GM12878 (cell line): ENCODE measurements at regions not wholly inside any gene's neighbourhood (a gene's known extent, or its start where the extent isn't known, plus 50 kb on each side); places are given as distances from the start of the nearest gene placed in this dataset.

Experiments
- ATAC-seq: fragments of 200-7000 bp; cut with Tn5 transposase; 3 replicates; pipeline ENCODE4 v1.9.1; 2020; ENCODE audit warnings: mild to moderate bottlenecking, moderate library complexity
- BruUV-seq: library from RNA; stranded (reverse); fragments of 400-500 nt; replicated peaks from 2 replicates; lab custom pipeline; 2021; lab: Mats Ljungman, UMichigan
- CTCF ChIA-PET: fragments of 300-600 bp; sonication (Branson Sonifier 250); formaldehyde crosslinking; extraction: SDS; loops from one replicate; lab custom pipeline; 2021; ENCODE audit warnings: inconsistent platforms; lab: Yijun Ruan, JAX
- POLR2A ChIA-PET: fragments of 350-600 bp; formaldehyde crosslinking; extraction: SDS; loops from one replicate; lab custom pipeline; 2021; ENCODE audit warnings: inconsistent platforms; lab: Charles Lee
- RAD21 ChIA-PET: fragments of 300-600 bp; sonication (Branson Sonifier 250); formaldehyde crosslinking; loops from one replicate; lab custom pipeline; 2023; ENCODE audit warnings: antibody characterized with exemption; ENCODE audit not compliant: unreplicated experiment; lab: Charles Lee
- SMC1A ChIA-PET: fragments of 300-600 bp; sonication (Branson Sonifier 250); formaldehyde crosslinking; loops from one replicate; lab custom pipeline; 2023; ENCODE audit not compliant: unreplicated experiment, uncharacterized antibody; lab: Charles Lee
- DNase-seq: peaks from one replicate; pipeline ENCODE4 v3.0.0-alpha.2; 2011; ENCODE audit warnings: low read depth, low spot score
- FAIRE-seq: peaks from 3 replicates; lab custom pipeline; 2011; peaks lifted over from hg19 to GRCh38; lab: Jason Lieb, UNC
- H2AFZ ChIP-seq: 2 replicates; pipeline ENCODE4 v1.6.0; 2011; ENCODE audit warnings: low read depth, low read length, control low read depth; ENCODE audit not compliant: control insufficient read depth
- H3K27ac ChIP-seq: 2 replicates; pipeline ENCODE4 v1.5.1; 2011; ENCODE audit warnings: control low read depth; ENCODE audit not compliant: control insufficient read depth, insufficient read depth
- H3K27me3 ChIP-seq, 2 experiments: replicated peaks in 1 of 2; 2 replicates each; pipeline versions ENCODE4 v1.6.0 to v1.6.1; 2011; ENCODE audit warnings: low read length in 1 of 2; ENCODE audit not compliant: control insufficient read depth in 2 of 2, insufficient read depth in 2 of 2
- H3K36me3 ChIP-seq, 2 experiments: 2 replicates each; pipeline ENCODE4 v1.5.1; 2011; ENCODE audit warnings: low read length in 1 of 2; ENCODE audit not compliant: control insufficient read depth in 2 of 2, insufficient read depth in 2 of 2
- H3K4me1 ChIP-seq: 2 replicates; pipeline ENCODE4 v1.6.1; 2011; ENCODE audit warnings: mild to moderate bottlenecking, low read length, moderate library complexity, mixed read lengths; ENCODE audit not compliant: control insufficient read depth, insufficient read depth
- H3K4me2 ChIP-seq: 2 replicates; pipeline ENCODE4 v1.6.0; 2011; ENCODE audit warnings: control low read depth; ENCODE audit not compliant: control insufficient read depth, insufficient read depth
- H3K4me3 ChIP-seq: fragments of 200-600 bp; sonication (generic); 2 replicates; pipeline ENCODE4 v1.5.1; 2016
- H3K79me2 ChIP-seq: 2 replicates; pipeline ENCODE4 v1.6.0; 2011; ENCODE audit warnings: low read length; ENCODE audit not compliant: control insufficient read depth, insufficient read depth
- H3K9ac ChIP-seq: 2 replicates; pipeline ENCODE4 v1.8.0; 2011; ENCODE audit warnings: low read length, control low read depth, mixed read lengths; ENCODE audit not compliant: control insufficient read depth, insufficient read depth
- H3K9me3 ChIP-seq: replicated peaks from 3 replicates; pipeline ENCODE4 v1.5.1; 2011; ENCODE audit warnings: mild to moderate bottlenecking, low read length; ENCODE audit not compliant: control insufficient read depth, insufficient read depth
- H4K20me1 ChIP-seq: 2 replicates; pipeline ENCODE4 v1.6.0; 2011; ENCODE audit not compliant: control insufficient read depth, insufficient read depth
- ATF7 ChIP-seq: fragments of 450-650 bp; IDR thresholded peaks from 2 replicates; pipeline ENCODE4 v1.6.1; 2016; ENCODE audit warnings: low read depth, mild to moderate bottlenecking
- CHD2 ChIP-seq: IDR thresholded peaks from 2 replicates; pipeline ENCODE4 v1.6.1; 2011; ENCODE audit warnings: low read depth, low read length, improper control_type of control experiment, borderline replicate concordance
- CREB1 ChIP-seq: IDR thresholded peaks from 2 replicates; pipeline ENCODE4 v1.6.1; 2012; ENCODE audit warnings: low read depth, mild to moderate bottlenecking, inconsistent platforms
- E4F1 ChIP-seq: fragments of 450-650 bp; IDR thresholded peaks from 2 replicates; pipeline ENCODE4 v1.6.1; 2018; ENCODE audit warnings: borderline replicate concordance, mild to moderate bottlenecking; ENCODE audit not compliant: partially characterized antibody
- ELK1 ChIP-seq: IDR thresholded peaks from 2 replicates; pipeline ENCODE4 v1.6.1; 2012; ENCODE audit warnings: low read depth, low read length, improper control_type of control experiment
- EP300 ChIP-seq, 2 experiments: fragments of 150-350 bp in 1 of 2; IDR thresholded peaks; 2 replicates each; pipeline ENCODE4 v1.6.1; 2011 to 2012; ENCODE audit warnings: low read depth in 2 of 2, low read length in 2 of 2, borderline replicate concordance in 1 of 2, improper control_type of control experiment in 1 of 2, inconsistent platforms in 1 of 2; ENCODE audit not compliant: control insufficient read depth in 1 of 2
- IKZF1 ChIP-seq: fragments of 450-650 bp; conservative IDR thresholded peaks from 2 replicates; pipeline ENCODE4 v1.6.1; 2017; ENCODE audit warnings: antibody characterized with exemption, mild to moderate bottlenecking
- MAX ChIP-seq: IDR thresholded peaks from 2 replicates; pipeline ENCODE4 v1.6.1; 2012; ENCODE audit warnings: low read depth, low read length, improper control_type of control experiment
- POLR2AphosphoS2 ChIP-seq: IDR thresholded peaks from 2 replicates; pipeline ENCODE4 v1.6.1; 2011; ENCODE audit warnings: low read depth, mild to moderate bottlenecking, low read length, improper control_type of control experiment, moderate library complexity
- SPI1 ChIP-seq: IDR thresholded peaks from 2 replicates; pipeline ENCODE4 v1.6.1; 2011; ENCODE audit warnings: low read depth, mild to moderate bottlenecking, low read length, moderate library complexity, borderline replicate concordance; ENCODE audit not compliant: insufficient read depth
- SREBF1 ChIP-seq: IDR thresholded peaks from 2 replicates; pipeline ENCODE4 v1.6.1; 2012; ENCODE audit warnings: mild to moderate bottlenecking, low read length
- ZBTB40 ChIP-seq: fragments of 450-650 bp; IDR thresholded peaks from 2 replicates; pipeline ENCODE4 v1.6.1; 2016; ENCODE audit warnings: mild to moderate bottlenecking, moderate library complexity, borderline replicate concordance
- ZNF207 ChIP-seq: fragments of 450-650 bp; IDR thresholded peaks from 2 replicates; pipeline ENCODE4 v1.6.1; 2014; ENCODE audit warnings: antibody characterized with exemption, mild to moderate bottlenecking, borderline replicate concordance
- WGBS: methylation state at CpG from one replicate; pipeline ENCODE4 v1.1.6; 2016; ENCODE audit warnings: low lambda C conversion rate; ENCODE audit not compliant: insufficient replicate concordance, insufficient coverage; ENCODE audit errors: missing lambda C conversion rate; 5-methylcytosine and 5-hydroxymethylcytosine counted together
- in situ Hi-C: fragments of 300-500 bp; cut with MboI; formaldehyde crosslinking; loops from 9 replicates; pipeline ENCODE4 v1.14.3; 2018; ENCODE audit warnings: mixed read lengths
- intact Hi-C: fragments of 100-400 bp; cut with micrococcal nuclease; formaldehyde crosslinking; loops from one replicate; pipeline ENCODE4 v1.14.2; 2022; ENCODE audit not compliant: unreplicated experiment
- TF ChIP-seq, protein P1 (sequence below): fragments of 450-650 bp; IDR thresholded peaks from 2 replicates; pipeline ENCODE4 v1.6.1; 2014; ENCODE audit warnings: mild to moderate bottlenecking

DNA sequence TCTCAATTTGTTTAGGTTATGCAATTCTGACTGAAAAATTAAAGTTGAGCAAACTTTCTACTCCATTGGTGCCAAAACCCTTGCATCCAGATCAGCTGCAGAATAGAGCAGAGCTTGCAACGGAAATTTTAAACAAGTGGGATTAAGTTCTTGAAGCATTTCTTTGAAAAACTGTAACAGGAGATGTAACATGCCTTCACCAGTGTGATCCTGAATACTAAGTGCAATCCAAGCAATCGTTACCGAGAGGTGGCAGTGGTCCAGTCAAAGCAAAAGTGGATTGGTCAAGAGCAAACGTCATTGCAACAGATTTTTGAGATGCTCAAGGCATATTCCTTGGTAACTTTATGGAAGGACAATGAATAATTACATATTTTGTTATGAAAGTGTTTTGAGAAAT, 841.1 kb upstream of the SLITRK5 start:
- Histone ChIP-seq H4K20me1 (no peaks in the 10 kb centered on the region), H3K4me2 (no peak overlapping the region), H3K27me3 (no peaks in the 10 kb centered on the region), H3K9me3 (no peaks in the 10 kb centered on the region), H3K9ac (no peak overlapping the region), H3K4me1 (no peaks in the 10 kb centered on the region), H3K79me2 (no peaks in the 10 kb centered on the region), H3K4me3 (no peak overlapping the region), H3K27ac (no peak overlapping the region), H2AFZ (no peak overlapping the region), H3K36me3 (no peaks in the 10 kb centered on the region)
- no peak for DNase-seq
- in situ Hi-C loops (no loop called here), intact Hi-C loops (no loop called here)
- ChIA-PET POLR2A (no interaction called here), SMC1A (no interaction called here), RAD21 (no interaction called here), CTCF (interaction anchor here (1.5 kb wide), 1 partner anchor 444 kb away, joined by 3 read pairs; no protein-coding TSS in a partner anchor)
- no TSS peak for BruUV-seq
- no peak for FAIRE-seq
- TF ChIP-seq, protein P1, sequence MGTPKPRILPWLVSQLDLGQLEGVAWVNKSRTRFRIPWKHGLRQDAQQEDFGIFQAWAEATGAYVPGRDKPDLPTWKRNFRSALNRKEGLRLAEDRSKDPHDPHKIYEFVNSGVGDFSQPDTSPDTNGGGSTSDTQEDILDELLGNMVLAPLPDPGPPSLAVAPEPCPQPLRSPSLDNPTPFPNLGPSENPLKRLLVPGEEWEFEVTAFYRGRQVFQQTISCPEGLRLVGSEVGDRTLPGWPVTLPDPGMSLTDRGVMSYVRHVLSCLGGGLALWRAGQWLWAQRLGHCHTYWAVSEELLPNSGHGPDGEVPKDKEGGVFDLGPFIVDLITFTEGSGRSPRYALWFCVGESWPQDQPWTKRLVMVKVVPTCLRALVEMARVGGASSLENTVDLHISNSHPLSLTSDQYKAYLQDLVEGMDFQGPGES: no peak
- no peak for TF ChIP-seq ZBTB40
- TF ChIP-seq SREBF1: no peak
- TF ChIP-seq EP300 (IDR thresholded peaks at IDR 0.05; ENCODE audit: borderline replicate concordance in 1 of 2, control insufficient read depth in 1 of 2, low read depth in 2 of 2, low read length in 2 of 2): no peak
- no peak for TF ChIP-seq SPI1
- TF ChIP-seq IKZF1: no peak
- no peak for TF ChIP-seq ELK1
- no peak for TF ChIP-seq ZNF207
- no peak for TF ChIP-seq CREB1
- TF ChIP-seq MAX: no peak
- TF ChIP-seq CHD2: no peak
- no peak for TF ChIP-seq ATF7
- no peak for TF ChIP-seq POLR2AphosphoS2
- TF ChIP-seq E4F1: no peak
- no peak for ATAC-seq
- WGBS: 10% methylated on average over 4 of the region's 4 CpGs
